Stimulated activated CD4-positive, alpha-beta T cell treated with anti-CD3 and anti-CD28 coated beads, Interleukin-4, amount 100 ng/mL, for 4 hours (primary cell): ENCODE measurements at regions not wholly inside any gene's neighbourhood (a gene's known extent, or its start where the extent isn't known, plus 50 kb on each side); places are given as distances from the start of the nearest gene placed in this dataset.
"Not testable (repeated sequence)": the region's sequence is repeated elsewhere in the genome, so short reads cannot be mapped to it uniquely, and the experiment has no call there.

Source experiments
- DNase-seq, 2 experiments: peaks; one replicate each; pipeline ENCODE4 v3.0.0-alpha.2; 2020

- DNase-seq = no peak
These were observed 112.5 kb downstream of the UNCX start for GRCh38 chr7:1344981-1345701.

- no peak for DNase-seq
These were observed 113.2 kb downstream of the MICALL2 start for GRCh38 chr7:1345796-1346755.

- no peak for DNase-seq
These were observed 112.4 kb downstream of the MICALL2 start for GRCh38 chr7:1346851-1347250.

- DNase-seq = no peak
These were observed 111.0 kb downstream of the MICALL2 start for GRCh38 chr7:1348096-1348822.

GRCh38 chr7:1348823-1349335, 110.4 kb downstream of the MICALL2 start:
- no peak for DNase-seq

- DNase-seq = no peak
These were observed 109.9 kb downstream of the MICALL2 start for GRCh38 chr7:1349351-1349761.

GRCh38 chr7:1351881-1352625, 107.2 kb downstream of the MICALL2 start:
- DNase-seq = no peak

GRCh38 chr7:1352656-1353271, 106.5 kb downstream of the MICALL2 start:
- no peak for DNase-seq

GRCh38 chr7:1354661-1355567, 104.4 kb downstream of the MICALL2 start:
- no peak for DNase-seq

- no peak for DNase-seq
These were observed 103.5 kb downstream of the MICALL2 start for GRCh38 chr7:1355568-1356340.

GRCh38 chr7:1356853-1357252, 102.4 kb downstream of the MICALL2 start:
- not testable (repeated sequence) for DNase-seq

- DNase-seq = not testable (repeated sequence)
These were observed 102.0 kb downstream of the MICALL2 start for GRCh38 chr7:1357260-1357600.

- DNase-seq = no peak
These were observed 101.5 kb downstream of the MICALL2 start for GRCh38 chr7:1357601-1358271.

- DNase-seq = no peak
These were observed 100.8 kb downstream of the MICALL2 start for GRCh38 chr7:1358376-1359050.

- DNase-seq = no peak
These were observed 100.2 kb downstream of the MICALL2 start for GRCh38 chr7:1359051-1359400.

GRCh38 chr7:1359681-1360485, 99.4 kb downstream of the MICALL2 start:
- DNase-seq = no peak

GRCh38 chr7:1360521-1360971, 98.7 kb downstream of the MICALL2 start:
- DNase-seq = no peak
